Activated CD4-positive, alpha-beta T cell treated with anti-CD3 and anti-CD28 coated beads, Interleukin-2, Interleukin-6, amounts not matched to agents 100 ng/mL and 50 ng/mL, durations not matched to agents 16 hours and 8 hours (primary cell): ENCODE measurements at regions not wholly inside any gene's neighbourhood (a gene's known extent, or its start where the extent isn't known, plus 50 kb on each side); places are given as distances from the start of the nearest gene placed in this dataset.

ENCODE experiments used
- DNase-seq: peaks from one replicate; pipeline ENCODE4 v3.0.0-alpha.2; 2020

GRCh38 chr4:129350834-129351721, 255.1 kb downstream of the C4orf33 start:
- no peak for DNase-seq

DNA sequence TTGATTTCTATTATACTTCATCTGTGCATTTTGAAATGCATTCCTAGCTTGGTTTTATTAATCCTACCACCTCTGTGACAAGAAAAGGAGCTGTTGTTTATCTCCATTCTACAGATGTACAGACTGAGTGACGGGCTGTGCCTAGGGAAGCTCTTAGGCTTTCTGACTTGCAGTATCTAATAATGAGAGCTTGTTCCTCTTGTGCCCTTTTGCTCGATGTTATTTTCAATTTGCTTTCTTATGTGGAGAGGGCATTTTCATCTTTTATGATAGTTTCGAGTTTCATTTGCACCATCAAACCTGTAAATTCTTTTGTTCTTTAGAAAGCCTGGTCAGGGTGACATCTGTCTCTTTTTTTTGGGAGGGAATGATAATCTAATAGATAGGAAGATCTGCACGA, 256.5 kb downstream of the C4orf33 start:
- DNase-seq: no peak

- no peak for DNase-seq
Measured at GRCh38 chr4:129353490-129353889, 257.5 kb downstream of the C4orf33 start.

GRCh38 chr4:129355031-129355430, 259.1 kb downstream of the C4orf33 start:
- DNase-seq: no peak

DNA sequence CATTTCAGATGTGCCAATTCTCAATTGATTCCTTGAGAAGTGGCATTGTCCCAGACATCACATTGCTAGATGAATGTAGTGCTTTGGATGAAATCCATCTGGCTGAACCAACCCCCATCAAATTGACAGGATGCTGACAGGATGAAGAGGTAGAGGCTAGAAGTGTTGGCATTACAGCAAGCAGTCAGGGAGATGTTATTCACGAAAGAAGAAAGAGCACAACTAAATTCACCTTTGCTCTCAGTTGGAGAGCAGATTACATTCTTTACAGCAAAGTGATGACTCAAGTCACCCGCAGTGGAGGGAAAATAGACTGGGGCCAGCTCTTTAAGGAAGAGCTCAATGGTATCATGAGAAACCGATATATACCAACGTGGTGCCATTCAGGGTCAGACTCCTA, 259.6 kb downstream of the C4orf33 start:
- no peak for DNase-seq

DNA sequence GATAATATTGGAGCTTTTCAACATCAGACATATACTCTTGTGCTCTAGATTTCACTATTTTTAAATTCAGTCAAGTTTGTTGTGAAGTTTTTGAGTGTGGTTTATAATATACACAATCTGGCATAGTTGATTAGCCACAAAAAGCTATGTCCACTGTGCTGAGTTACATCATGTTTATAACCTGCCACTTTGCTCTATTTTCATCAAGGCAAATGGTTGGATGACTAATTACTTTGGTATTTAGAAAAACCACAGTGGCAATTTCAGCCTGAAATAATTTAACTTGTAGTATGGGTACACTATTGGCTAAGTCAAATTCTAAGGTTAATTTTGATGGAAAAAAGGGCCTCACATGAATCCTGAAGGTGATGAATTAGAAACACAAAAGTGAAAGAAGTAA, 262.6 kb downstream of the C4orf33 start:
- DNase-seq: no peak

DNA sequence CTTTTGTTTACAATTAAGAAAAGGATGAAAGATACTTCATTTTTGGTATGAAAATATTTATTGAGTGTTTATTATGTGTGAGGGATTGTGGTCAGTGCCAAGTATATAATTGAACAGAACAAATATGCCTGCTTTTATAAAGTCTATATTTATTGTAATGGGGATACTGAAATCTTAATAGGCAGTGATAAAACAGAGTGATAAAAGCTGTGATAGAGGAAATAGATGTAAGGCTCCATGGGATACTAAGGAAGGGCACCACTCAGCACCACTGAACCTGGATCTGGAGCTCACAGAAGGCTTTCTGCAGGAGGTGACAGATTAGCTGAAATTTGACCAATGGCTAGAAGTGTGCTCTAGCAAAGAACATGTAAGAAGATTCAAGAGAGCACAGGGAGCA, 263.5 kb downstream of the C4orf33 start:
- DNase-seq: no peak

DNA sequence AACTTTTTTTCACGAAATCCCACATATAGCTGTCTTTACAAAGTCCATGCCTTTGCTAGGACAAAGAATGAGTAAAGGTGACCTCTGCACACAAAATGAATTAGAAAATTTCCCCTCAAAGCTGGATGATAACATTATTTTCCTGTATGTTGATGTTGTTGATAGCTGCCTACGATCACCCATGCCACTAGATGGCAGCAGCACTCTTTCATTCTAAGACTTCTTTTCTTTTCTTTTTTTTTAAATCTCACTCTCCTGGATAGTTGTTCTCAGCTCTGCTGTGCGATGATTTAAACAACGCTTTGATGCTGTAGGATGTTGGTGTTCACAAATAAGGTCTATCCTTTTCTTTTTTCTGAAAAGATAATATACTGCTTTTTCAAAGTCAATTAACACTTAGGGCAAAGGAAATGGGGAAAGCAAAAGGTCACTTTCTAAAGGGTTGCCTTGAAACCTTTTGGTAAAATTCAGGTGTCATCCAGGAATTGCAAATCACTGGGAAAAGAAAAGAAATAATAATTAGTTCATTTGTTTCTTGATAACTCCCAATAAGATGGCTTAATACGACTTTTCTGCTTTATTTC, 266.8 kb downstream of the C4orf33 start:
- peak; percentile 60 for DNase-seq

- no peak for DNase-seq
Measured at GRCh38 chr4:129364747-129365452, 268.9 kb downstream of the C4orf33 start.

GRCh38 chr4:129369361-129370010, 273.5 kb downstream of the C4orf33 start:
- no peak for DNase-seq

DNA sequence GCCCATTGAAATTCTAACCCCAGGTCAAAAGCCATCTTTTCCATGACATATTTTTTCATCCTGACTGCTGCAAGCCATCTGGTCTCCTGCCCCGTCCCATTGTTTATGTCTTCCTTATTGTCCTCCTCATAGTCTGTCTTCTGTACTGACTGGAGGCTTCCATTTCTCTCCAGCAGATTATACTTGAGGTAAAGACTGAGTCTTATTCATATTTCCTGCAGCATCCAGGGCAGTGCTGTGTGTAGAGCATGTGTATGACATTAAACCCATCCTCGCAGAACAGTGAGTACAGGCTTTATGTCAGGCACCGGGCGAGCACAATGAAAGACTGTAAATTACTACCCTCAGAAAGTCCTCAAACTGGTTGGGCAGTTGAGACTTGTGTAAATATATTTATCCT, 275.1 kb downstream of the C4orf33 start:
- no peak for DNase-seq

DNA sequence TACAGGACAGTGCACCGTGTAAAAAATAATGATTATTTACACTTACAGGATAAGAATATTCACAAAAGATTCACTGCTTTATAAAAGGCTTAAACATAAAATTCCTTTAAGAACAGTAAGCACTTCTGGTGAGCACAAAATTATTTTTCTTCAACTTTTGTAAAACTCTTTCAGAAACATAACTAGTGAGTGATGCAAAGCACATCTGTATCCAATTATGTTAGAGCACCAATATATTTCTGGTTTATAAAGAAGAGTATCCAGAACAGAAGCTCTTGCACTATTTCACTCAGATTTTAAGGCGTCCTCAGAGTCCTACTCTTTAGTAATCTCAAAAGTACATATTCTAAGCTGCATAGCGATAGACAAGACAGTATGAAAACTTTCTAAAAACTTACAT, 276.0 kb downstream of the C4orf33 start:
- DNase-seq: no peak

DNA sequence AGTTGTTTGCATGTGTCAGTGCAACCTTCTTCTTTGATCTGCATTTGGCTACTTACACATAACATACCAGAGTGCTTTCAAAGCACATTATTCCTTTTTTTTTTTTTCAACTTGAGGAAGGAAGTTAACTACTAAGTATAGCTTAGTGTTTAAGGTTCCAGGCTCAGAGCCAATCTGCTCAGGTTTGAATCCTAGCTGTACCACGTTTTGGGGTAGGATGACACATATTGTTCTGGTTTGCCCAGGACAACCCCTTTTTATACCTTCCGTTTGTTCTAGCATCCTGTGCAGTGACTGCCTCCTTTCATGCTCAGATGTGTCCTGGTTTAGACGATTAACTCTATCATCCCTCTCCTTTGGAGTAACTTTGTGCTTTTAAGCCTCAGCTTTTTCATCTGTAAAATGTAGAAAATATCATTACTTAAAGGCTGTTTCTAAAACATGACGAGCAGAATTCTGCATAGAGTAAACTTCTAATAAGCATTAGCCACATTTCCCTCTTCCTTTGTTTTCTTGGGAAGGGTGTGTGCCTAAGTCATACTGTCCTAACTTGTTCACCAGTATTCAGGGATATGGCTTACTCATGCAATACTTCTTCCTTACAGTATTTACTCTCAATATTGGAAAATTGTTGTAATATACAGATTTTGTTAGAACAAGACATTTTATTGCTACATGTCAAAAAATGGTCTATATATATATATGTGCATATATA, 281.3 kb downstream of the C4orf33 start:
- no peak for DNase-seq

DNA sequence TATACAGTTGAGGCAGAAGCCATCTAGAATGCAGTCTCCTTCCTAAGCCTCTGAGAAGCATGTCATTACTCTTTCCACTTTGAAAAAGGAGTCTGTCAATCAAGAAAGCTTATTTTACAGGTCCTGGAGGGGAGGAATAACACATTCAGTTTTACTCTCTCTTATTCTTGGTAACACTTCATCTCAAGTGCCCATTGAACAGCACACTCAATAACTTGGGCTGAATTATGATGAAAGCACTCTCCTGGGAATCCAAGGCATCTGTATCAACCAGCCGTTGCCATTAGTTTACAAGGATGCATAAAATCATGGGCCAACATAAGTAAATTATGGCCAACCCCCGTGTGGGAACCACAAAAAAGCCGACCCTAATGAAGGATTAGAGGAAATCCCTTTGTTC, 282.4 kb downstream of the C4orf33 start:
- no peak for DNase-seq

GRCh38 chr4:129379429-129379828, 283.5 kb downstream of the C4orf33 start:
- DNase-seq: no peak

DNA sequence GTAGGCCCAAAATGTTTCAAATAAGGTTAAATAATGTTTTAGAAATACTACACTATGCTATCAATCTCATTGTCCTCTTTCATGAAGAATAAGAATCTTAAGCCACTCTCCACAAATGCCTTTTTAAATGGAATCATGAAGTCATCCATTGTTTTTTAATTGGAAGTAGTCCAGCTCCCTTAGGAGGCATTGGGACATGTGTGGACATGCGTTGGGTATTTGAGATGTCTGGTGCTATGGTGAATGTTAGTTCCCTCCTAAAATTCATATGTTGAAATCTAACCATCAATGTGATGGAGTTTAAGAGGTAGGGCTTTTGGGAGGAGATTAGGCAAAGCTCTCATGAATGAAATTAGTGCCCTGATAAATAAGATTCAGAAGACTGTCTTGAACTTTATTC, 289.0 kb downstream of the C4orf33 start:
- no peak for DNase-seq

DNA sequence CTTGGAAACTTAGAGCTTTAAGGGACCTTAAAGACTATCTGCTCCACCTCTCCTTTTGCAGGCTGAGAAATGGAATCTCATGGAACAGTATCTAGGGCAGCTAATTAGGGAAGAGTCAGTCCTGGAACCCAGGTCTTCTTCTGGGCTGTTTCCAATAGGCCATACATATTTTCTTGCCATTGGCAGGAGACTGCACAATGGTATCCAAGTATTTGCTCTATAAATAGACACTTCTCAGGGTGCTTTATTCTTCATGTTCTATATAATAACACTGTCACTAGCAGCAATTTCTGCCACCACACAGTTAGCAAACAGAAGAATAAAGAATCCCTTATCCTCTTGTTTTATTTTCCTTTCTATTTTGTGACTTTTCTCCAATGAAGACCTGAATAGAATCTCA, 291.7 kb downstream of the C4orf33 start:
- DNase-seq: no peak

GRCh38 chr4:129393976-129394375, 298.0 kb downstream of the C4orf33 start:
- DNase-seq: no peak

- no peak for DNase-seq
Measured at GRCh38 chr4:129394635-129395034, 298.7 kb downstream of the C4orf33 start.

DNA sequence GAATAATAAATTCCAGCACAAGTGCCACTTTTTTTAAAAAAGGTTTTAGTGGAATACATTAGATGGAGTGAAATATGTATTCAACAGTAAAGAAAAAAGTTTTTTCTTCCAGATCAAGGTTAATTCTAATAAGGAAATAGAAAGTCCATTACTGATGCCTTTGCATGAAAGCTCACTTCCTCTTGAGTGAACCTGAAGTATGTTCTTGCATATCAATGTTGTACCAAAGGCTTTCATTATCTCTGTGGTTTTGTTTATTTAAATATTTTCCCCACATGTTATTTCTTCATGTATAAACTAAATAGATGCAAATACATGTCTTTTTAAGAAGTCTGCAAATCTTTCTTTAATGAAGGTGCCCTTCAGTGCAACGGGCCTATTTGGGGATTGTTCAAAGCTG, 307.9 kb downstream of the C4orf33 start:
- no peak for DNase-seq

- no peak for DNase-seq
Measured at GRCh38 chr4:129410115-129410514, 314.2 kb downstream of the C4orf33 start.

GRCh38 chr4:129415004-129415403, 319.1 kb downstream of the C4orf33 start:
- DNase-seq: no peak

DNA sequence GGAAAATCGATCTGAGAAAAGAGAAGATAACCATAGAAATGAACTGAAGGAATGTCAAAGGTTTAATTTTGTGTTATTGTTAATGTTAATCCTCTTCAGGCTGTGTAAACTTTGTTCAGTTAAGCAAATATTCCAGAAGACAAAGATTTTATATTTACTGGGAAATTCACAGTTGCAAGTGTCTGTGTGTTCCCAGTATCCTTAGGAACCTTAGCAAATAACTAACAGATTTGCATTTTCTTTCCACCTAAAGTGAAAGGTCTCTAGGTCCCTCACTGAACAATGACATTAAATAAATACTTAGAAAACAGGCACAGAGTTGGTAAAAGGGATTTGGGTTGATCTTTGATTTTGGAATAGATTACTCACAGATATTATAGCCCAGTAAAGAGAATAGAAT, 324.7 kb downstream of the C4orf33 start:
- DNase-seq: no peak
